NCI-H128 (cell line): ENCODE measurements at regions not wholly inside any gene's neighbourhood (a gene's known extent, or its start where the extent isn't known, plus 50 kb on each side); places are given as distances from the start of the nearest gene placed in this dataset.
"Not testable (repeated sequence)": the region's sequence is repeated elsewhere in the genome, so short reads cannot be mapped to it uniquely, and the experiment has no call there.

Experiments used
- DNase-seq: peaks from one replicate; lab custom pipeline; 2025; ENCODE audit not compliant: unreplicated experiment; lab: John Stamatoyannopoulos, UW

DNA sequence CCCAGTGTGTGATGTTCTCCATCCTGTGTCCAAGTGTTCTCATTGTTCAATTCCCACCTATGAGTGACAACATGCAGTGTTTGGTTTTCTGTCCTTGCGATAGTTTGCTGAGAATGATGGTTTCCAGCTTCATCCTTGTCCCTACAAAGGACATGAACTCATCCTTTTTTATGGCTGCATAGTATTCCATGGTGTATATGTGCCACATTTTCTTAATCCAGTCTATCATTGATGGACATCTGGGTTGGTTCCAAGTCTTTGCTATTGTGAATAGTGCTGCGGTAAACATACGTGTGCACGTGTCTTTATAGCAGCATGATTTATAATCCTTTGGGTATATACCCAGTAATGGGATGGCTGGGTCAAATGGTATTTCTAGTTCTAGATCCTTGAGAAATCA lies 134.3 kb downstream of the CCDC71L start:
- not testable (repeated sequence) for DNase-seq

DNA sequence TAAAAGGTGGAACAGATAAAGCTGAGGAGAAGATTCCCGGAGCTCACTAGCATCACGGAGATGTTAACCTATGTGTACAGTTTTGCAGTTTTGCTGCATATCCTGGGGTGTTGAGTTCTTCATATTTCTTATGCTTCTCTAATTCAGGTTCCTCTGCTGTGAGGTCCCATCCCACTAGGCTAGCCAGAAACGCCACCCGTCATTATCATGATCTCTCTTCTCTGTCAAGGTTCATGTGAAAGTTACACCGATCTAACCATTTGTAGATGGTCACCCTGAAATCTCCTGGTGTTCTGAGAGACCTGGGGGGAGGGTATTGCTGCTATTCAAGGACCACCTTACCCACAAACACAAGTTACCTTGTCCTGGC lies 136.3 kb downstream of the CCDC71L start:
- no peak for DNase-seq

DNA sequence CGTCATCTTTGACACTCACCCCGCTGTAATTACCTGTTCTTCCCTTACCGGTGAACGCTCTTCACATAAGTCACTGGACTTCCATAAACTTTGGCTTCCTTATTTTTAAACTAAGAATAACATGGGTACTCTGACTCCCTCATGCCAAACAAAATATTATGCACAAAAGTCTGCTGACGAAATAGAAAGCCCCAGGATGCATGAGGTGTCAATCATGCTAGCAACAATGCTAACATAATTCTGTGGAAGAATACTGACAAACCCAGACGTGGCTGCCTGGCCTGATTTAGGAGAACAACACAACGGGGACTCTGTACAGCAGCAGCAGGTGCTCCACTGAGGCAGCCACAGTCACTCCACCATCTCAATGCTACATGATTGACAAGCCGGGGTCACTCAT lies 137.5 kb downstream of the CCDC71L start:
- DNase-seq: no peak

DNA sequence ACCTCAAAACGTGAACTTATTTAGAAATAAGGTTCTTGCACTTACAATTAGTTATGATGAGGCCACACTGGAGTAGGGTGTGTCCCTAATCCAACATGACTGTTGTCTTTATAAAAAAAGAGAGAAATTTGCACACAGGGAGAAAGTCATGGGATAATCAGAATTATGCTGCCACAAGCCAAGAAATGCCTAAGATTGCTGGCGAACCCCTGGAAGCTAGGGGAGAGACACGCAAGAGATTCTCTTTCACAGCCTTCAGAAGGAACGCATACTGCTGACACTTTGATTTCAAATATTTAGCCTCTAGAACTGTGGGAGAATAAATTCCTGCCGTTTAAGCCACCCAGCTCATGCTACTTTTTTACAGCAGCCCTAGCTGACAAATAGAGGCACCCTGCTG lies 138.3 kb downstream of the CCDC71L start:
- DNase-seq: no peak

DNA sequence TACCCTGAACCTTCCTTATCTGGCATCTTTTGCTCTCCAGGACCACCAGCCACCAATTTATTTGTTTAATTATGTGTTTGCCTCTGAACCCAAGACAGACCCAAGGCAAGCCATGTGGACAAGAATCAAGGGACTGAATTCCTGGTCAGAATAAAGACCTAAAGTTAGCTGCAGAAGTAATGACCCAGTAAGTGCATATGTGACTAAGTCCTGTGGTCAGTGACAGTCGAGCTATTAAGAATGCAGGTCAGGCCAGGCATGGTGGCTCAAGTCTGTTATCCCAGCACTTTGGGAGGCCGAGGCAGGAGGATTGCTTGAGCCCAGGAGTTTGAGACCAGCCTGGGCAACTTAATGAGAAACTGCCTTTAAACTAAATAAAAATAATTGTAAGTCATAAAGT lies 139.4 kb downstream of the CCDC71L start:
- no peak for DNase-seq

DNA sequence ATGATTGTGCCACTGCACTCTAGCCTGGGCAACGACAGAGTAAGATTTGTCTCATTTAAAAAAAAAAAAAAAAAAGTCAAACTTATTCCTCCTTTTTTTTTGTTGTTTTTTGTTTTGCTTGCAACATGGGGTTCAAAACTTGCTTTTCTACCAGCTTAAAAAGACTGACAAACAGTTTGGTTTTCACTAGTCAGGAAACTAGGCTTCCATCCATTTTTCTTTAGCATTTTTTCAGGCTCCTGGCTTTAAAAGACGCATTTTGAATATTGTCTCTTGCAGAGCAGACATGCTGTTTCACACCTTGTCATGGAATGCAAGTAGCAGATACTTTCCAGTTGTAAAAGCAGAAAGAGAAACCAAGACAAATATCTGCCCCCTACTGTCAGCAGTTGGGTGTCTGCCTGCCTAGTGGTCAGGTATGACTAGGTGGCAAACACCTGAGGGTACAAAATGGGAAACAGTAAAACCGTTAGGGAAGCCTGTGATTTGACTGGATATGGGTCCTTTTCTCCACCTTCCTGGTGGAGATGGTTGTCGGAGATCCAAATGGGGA lies 139.9 kb downstream of the CCDC71L start:
- no peak for DNase-seq

DNA sequence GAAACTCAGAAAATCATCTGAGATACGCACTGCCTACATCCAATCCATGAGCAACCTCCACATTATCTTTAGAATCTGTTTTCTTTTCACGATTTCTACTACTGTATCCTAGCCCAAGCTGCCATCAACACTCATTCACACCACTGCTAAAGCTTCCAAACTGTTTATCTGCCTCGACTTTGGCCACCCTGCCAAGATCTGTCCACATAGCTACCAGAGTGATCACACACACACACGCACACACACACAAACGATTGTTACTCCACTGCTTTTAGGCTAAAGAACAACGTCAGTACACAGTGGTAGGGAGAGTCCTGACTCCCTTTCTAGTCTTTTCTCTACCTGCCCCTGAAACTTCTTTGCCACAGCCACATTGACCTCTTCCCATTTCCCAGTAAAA lies 142.0 kb downstream of the CCDC71L start:
- no peak for DNase-seq

DNA sequence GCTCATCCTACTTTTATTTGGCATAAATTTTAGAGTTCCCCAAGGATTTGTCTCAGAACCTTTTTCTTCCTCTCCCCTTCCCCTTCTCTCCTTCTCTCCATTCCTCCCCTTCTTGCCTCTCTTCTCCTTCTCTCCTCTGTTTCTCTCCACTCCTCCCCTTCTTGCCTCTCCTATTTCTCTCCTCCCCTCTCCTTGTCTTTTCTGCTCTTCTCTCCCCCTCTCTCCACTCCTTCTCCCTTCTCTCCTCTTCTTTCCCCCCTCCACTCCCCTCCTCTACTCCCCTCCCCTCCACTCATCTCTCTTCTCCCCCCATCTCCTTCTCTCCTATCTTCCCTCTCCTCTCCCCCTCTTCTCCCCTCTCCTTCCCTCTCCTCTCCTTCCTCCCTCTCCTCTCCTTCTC lies 142.7 kb downstream of the CCDC71L start:
- no peak for DNase-seq

DNA sequence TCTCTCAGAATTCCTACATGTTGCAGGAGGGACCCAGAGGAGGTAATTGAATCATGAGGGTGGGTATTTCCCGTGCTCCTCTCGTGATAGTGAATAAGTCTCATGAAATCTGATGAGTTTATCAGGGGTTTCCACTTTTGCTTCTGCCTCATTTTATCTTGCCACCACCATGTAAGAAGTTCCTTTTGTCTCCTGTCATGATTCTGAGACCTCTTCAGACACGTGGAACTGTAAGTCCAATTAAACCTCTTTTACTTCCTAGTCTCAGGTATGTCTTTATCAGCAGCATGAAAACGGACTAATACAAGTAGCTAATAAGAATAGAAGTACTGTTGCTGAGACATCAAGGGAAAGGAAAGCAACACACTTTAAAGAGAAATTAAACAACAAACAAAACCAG lies 143.4 kb downstream of the CCDC71L start:
- DNase-seq: no peak

DNA sequence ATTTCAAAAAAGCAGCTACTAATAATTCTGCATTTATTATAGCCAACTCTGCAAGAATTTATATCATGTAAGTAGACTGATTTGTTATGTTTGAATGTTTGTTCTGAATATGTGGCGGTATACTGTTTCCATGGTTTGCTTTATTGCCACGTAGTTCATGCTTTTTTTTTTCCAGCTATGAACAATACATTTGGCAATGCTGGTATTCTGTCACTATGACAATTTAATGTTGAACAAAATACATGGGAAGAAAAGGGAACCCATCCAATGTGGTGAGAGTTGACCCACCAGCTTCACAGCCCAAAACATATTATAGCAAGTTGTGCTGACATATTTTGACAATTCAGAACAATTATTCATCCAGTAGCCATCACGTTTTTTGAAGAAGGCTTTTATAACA lies 145.6 kb downstream of the CCDC71L start:
- no peak for DNase-seq

DNA sequence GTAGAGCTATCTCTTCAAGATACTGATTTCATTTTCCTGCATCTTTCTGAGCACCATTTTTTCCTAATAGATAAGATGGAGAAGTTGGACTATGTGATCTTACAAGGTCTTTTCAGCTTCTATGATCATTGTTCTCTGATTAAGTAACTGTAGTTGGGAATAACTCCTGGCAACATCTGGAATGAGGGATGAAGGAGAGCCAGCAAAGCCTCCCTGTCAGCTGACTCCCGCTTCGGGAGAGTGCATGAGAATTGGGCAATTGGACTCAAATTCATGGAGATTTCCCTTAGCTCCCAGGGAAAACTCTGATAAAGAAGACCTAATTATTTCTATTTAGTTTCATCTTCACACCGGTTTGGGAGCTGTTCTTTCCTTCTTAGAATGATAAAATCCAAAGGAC lies 146.1 kb downstream of the CCDC71L start:
- no peak for DNase-seq

DNA sequence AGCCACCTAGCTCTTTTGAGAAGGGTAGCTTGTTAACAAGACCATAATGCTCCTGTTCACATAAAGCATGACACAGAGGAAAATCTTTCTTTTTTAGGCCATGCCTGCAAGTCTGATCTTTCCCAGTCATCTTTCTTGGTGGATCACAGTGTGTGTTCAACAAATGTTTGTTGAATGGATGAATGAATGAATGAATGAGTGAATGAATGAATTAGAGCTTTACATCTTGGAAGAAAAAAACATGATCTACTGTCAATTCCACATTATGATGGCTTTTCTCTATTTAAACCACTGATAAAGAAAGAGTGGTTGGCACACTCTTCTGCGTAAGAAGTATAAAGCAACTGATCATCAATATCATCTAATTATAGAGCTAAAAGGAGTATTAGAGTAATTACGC lies 148.7 kb downstream of the CCDC71L start:
- DNase-seq: no peak

DNA sequence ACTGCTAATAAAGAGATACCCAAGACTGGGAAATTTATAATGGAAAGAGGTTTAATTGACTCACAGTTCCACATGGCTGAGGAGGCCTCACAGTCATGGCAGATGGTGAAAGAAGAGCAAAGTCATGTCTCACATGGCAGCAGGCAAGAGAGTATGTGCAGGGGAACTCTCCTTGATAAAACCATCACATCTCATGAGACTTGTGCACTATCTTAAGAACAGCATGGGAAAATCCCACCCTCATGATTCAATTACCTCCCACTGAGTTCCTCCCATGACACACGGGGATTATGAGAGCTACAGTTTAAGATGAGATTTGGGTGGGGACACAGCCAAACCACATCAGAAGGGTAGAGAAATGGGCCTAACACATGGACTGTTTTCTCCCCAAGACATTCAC lies 156.3 kb downstream of the CCDC71L start:
- DNase-seq: no peak

DNA sequence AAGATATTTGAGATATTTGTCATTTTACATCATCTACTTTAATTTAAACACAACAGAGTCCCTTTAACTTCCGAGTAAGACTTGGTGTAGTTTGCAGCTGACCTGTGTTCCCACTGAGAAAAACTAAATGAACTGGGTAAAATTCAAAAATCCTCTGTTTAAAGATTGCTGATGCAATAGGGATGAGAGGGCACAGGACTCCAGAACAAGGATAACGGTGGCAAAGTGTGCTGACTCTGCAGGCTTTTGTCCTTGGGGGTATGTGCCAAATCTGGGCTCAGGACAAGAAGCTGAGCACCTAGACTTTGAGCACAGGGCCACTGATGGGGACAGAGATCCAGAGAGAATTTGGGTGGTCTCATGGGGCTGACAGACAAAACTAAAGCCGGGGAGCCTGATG lies 156.8 kb downstream of the CCDC71L start:
- no peak for DNase-seq

DNA sequence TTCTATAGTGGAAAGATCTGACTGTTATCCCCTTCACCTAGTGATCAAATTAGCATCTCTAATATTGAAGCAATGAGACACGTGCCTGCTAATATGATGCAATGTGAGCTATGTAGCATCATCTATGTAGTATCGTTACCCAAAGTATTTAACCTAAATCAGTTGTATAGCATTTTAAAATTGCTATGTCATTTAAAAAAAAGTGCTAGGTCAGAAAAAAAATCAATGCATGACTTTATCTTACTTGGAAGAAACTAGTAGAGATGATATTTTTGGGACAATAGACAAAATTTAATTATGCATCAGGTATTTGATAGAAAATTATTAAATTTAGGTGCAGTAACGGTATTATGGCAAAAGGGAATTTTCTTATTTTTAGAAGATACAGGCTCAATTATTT lies 157.3 kb downstream of the CCDC71L start:
- DNase-seq: no peak

DNA sequence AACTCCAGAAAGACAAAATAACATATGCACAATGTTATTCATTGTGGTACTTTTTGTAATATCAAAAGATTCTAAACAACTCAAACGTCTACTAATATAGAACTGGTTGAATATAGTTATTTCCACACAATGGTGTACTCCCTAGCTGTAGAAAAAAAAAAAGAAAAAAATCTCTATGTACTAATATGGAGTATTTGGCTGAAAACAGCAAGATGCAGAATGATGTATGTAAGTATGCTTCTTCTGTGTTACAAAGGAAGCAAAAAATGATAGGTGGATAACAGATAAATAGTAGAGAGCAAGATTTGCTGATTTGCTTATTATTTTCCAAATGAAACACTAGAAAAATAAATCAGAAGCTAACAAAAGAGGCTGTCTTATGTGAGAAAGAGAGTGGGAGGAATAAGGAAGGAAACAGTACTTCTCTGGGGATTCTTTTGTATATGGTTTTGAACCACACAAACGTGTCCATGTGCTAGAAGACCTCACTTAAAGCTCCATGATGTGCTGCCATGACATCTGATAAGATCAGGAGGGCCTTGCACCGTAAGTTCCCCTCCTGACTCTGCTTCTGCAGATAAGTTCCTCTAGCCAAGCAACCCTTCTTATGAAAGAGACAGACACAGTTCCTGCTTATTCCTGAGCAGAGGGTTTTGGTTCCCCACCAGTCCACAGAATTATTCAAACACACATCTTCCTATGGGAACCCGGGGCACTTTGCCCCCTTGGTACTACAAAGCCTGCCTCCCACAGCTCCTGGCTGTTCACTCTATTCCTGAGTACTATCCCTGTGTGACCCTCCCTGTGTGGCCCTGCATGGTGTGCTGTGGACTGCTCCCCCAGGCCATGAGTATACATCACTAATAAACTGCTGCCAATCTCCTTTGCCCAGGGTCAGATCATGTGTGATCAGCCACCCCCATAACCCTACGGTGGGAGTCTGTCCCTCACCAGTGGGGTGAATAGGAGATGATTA lies 159.1 kb downstream of the CCDC71L start:
- DNase-seq: no peak

DNA sequence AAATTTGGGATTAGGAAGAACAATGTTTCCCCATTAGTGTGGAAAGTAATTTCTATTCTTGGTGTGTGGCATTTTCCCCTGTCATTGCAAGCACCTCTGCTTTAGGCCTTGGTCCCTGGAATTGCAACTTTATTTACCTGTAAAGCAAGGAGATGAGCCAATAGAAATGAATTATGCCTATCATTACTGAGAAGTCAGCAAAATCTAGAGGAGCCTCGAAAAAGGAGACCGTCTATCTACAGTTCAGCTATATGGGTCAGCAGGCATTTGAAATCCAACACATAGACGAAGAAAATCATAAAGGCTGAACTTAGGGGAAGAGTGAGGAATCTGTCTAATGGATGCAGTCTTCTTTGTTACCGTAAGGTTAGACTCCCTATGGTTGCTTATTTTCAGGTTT lies 161.1 kb downstream of the CCDC71L start:
- DNase-seq: no peak

DNA sequence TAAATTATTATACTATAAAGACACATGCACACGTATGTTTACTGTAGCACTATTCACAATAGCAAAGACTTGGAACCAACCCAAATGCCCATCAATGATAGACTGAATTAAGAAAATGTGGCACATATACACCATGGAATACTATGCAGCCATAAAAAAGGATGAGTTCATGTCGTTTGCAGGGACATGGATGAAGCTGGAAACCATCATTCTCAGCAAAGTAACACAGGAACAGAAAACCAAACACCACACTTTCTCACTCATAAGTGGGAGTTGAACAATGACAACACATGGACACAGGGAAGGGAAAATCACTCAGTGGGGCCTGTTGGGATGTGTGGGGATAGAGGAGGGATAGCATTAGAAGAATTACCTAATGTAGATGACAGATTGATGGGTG lies 163.0 kb downstream of the CCDC71L start:
- not testable (repeated sequence) for DNase-seq

DNA sequence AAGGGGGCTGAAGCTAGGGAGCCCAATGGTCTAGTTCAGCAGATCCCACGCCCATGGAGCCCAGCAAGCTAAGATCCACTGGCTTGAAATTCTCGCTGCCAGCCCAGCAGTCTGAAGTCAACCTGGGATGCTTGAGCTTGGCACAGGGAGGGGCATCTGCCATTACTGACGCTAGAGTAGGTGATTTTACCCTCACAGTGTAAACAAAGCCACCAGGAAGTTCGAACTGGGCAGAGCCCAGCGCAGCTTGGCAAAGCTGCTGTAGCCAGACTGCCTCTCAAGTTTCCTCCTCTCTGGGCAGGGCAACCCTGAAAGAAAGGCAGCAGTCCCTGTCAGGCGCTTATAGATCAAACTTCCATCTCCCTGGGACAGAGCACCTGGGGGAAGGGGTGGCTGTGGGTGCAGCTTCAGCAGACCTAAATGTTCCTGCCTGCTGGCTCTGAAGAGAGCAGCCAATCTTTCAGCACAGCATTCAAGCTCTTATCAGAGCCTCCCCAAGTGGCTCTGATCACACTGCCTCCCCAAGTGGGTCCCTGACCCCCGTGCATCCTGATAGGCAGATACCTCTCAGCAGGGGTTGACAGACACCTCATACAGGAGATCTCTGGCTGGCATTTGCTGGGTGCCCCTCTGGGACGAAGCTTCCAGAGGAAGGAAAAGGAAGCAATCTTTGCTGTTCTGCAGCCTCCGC lies 167.8 kb downstream of the CCDC71L start:
- no peak for DNase-seq

DNA sequence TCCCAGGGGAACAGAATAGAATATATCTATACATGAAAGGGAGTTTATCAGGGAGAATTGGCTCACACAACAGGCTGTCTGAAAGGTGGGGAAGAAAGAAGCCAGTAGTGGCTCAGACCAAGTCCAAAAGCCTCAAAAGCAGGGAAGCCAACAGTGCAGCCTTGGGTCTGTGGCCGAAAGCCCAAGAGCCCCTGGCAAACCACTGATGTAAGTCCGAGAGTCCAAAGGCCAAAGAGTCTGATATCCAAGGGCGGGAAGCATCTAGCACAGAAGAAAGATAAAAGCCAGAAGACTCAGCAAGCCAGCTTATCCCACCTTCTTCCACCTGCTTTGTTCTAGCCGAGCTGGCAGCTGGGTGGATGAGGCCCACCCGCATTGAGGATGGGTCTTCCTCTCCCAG lies 172.5 kb downstream of the CCDC71L start:
- DNase-seq: no peak

DNA sequence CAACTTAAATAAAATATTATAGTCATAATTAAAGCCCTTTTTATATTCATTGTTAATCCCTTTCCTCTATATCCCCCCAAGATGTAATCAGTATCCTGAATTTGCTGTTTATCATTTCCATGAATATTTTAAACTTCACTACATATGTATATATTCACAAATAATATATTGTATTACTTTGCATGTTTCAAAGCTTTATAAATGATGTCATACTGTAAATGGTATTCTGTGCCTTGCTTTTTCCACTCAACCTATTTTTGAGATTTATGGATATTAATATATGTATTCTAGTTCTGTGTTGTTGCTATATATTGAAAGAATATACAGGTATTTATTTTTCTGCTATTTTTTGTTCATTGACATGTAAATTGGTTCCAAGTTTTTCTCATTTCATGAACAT lies 173.1 kb downstream of the CCDC71L start:
- no peak for DNase-seq

DNA sequence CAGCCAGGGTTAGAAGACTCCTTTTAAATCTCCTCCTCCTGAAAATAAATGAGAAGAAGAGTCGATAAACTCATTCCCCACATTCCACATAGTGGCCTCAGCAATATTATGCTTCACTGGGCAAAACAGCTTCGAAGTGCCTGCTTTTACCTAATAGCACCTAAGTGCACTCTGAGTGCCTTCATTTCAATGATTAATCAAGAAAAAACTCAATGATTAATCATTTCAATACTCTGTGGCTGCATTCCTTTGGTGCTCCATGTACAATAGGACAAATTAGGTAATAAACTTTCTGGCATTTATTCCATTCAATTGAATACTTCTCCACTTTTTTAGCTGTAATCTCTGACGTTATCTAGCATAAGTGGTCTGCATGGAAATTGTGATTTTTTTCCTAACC lies 174.6 kb downstream of the CCDC71L start:
- DNase-seq: no peak
